Chondrocyte (in vitro differentiated cells): ENCODE measurements at regions not wholly inside any gene's neighbourhood (a gene's known extent, or its start where the extent isn't known, plus 50 kb on each side); places are given as distances from the start of the nearest gene placed in this dataset.

Experiments used
- DNase-seq: peaks from one replicate; pipeline ENCODE4 v3.0.0; 2021; ENCODE audit warnings: mixed read lengths, low spot score
- H3K27ac Mint-ChIP-seq: one replicate; pipeline ENCODE4 v1.8.0; 2021; ENCODE audit warnings: mild to moderate bottlenecking, moderate library complexity, mixed read lengths; ENCODE audit not compliant: unreplicated experiment
- H3K27me3 Mint-ChIP-seq: 2 replicates; pipeline ENCODE4 v1.8.0; 2021; ENCODE audit warnings: low read depth, mixed read lengths
- H3K36me3 Mint-ChIP-seq: 2 replicates; pipeline ENCODE4 v1.8.0; 2021; ENCODE audit warnings: low read depth, mixed read lengths
- H3K4me1 Mint-ChIP-seq: 2 replicates; pipeline ENCODE4 v1.8.0; 2021; ENCODE audit warnings: low read depth, mild to moderate bottlenecking, mixed read lengths
- H3K4me3 Mint-ChIP-seq: one replicate; pipeline ENCODE4 v1.8.0; 2021; ENCODE audit warnings: mild to moderate bottlenecking, moderate library complexity, mixed read lengths; ENCODE audit not compliant: unreplicated experiment
- H3K9me3 Mint-ChIP-seq: 2 replicates; pipeline ENCODE4 v1.8.0; 2021; ENCODE audit warnings: low read depth, mixed read lengths
- TF ChIP-seq, protein P1 (sequence below): fragments of 200-600 bp; sonication (generic); IDR thresholded peaks from 2 replicates; pipeline ENCODE4 v1.5.0; 2021; ENCODE audit warnings: antibody characterized with exemption, mild to moderate bottlenecking, moderate library complexity

GRCh38 chr5:138702166-138703077 is 50.8 kb upstream of the CTNNA1 start:
- no peaks in the 10 kb centered on the region for H3K27me3 Mint-ChIP-seq
- H3K27ac Mint-ChIP-seq = no peak overlapping the region
- TF ChIP-seq, protein P1, sequence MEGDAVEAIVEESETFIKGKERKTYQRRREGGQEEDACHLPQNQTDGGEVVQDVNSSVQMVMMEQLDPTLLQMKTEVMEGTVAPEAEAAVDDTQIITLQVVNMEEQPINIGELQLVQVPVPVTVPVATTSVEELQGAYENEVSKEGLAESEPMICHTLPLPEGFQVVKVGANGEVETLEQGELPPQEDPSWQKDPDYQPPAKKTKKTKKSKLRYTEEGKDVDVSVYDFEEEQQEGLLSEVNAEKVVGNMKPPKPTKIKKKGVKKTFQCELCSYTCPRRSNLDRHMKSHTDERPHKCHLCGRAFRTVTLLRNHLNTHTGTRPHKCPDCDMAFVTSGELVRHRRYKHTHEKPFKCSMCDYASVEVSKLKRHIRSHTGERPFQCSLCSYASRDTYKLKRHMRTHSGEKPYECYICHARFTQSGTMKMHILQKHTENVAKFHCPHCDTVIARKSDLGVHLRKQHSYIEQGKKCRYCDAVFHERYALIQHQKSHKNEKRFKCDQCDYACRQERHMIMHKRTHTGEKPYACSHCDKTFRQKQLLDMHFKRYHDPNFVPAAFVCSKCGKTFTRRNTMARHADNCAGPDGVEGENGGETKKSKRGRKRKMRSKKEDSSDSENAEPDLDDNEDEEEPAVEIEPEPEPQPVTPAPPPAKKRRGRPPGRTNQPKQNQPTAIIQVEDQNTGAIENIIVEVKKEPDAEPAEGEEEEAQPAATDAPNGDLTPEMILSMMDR = no peak
- no peaks in the 10 kb centered on the region for H3K9me3 Mint-ChIP-seq
- H3K4me1 Mint-ChIP-seq = peaks cover 47% of the 10 kb centered on the region
- no peak for DNase-seq
- H3K36me3 Mint-ChIP-seq = no peaks in the 10 kb centered on the region
- H3K4me3 Mint-ChIP-seq = no peak overlapping the region

GRCh38 chr5:138701678-138702077 is 51.5 kb upstream of the CTNNA1 start:
- Mint-ChIP-seq H3K9me3 (no peaks in the 10 kb centered on the region), H3K27ac (no peak overlapping the region), H3K4me1 (peaks cover 43% of the 10 kb centered on the region)

GRCh38 chr5:138700581-138701362 is 52.5 kb upstream of the CTNNA1 start:
- TF ChIP-seq, protein P1 = no peak
- no peaks in the 10 kb centered on the region for H3K36me3 Mint-ChIP-seq
- H3K27ac Mint-ChIP-seq = no peak overlapping the region
- peaks cover 42% of the 10 kb centered on the region for H3K4me1 Mint-ChIP-seq
- no peak overlapping the region for H3K4me3 Mint-ChIP-seq
- H3K9me3 Mint-ChIP-seq = no peaks in the 10 kb centered on the region
- DNase-seq = no peak
- H3K27me3 Mint-ChIP-seq = no peaks in the 10 kb centered on the region

More at GRCh38 chr5:138701678-138702077, 51.5 kb upstream of the CTNNA1 start:
- TF ChIP-seq, protein P1 = no peak
- DNase-seq = no peak
- Mint-ChIP-seq H3K27me3 (no peaks in the 10 kb centered on the region), H3K4me3 (no peak overlapping the region), H3K36me3 (no peaks in the 10 kb centered on the region)

DNA sequence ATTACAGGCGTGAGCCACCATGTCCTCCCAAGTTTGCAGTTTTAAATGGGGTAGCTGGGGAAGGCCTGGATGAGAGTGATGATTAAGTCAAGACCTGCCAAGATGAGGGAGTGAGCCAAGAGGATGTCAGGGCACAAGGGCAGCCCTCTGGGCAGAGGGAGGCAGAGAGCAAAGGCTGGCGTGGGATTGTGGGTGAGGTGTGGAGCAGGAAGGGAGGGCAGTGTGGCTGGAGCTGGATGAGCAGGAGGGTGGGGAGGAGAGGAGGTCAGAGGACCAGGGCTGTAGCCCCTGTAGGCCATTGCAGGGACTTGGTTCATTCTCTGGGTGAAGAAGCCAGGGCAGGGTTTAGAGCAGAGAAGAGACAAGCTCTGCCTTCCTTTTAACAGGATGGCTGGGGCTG is 53.7 kb upstream of the CTNNA1 start:
- no peaks in the 10 kb centered on the region for H3K36me3 Mint-ChIP-seq
- no peaks in the 10 kb centered on the region for H3K27me3 Mint-ChIP-seq
- peaks cover 29% of the 10 kb centered on the region for H3K4me1 Mint-ChIP-seq
- H3K4me3 Mint-ChIP-seq = no peak overlapping the region
- no peak for DNase-seq
- TF ChIP-seq, protein P1 = no peak
- no peaks in the 10 kb centered on the region for H3K9me3 Mint-ChIP-seq
- no peak overlapping the region for H3K27ac Mint-ChIP-seq

DNA sequence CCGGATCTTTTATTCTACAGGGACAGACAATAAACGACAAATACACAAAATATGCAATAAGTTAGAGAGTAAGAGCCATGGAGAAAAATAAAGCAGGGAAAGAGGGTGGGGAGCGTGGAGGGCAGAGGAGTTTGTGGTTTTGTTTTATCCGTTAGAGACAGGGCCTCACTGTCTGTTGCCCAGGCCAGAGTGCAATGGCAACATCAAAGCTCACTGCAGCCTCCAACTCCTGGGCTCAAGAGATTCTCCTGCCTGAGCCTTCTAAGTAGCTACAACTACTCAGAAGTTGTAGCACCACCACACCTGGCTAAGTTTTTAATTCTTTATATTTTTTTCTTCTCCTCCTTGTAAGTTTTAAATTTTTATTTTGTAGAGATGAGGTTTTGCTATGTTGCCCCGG is 54.5 kb upstream of the CTNNA1 start:
- H3K9me3 Mint-ChIP-seq = no peaks in the 10 kb centered on the region
- no peaks in the 10 kb centered on the region for H3K27me3 Mint-ChIP-seq
- H3K4me1 Mint-ChIP-seq = peaks cover 29% of the 10 kb centered on the region
- no peak for DNase-seq
- TF ChIP-seq, protein P1 = no peak
- H3K27ac Mint-ChIP-seq = no peak overlapping the region
- H3K4me3 Mint-ChIP-seq = no peak overlapping the region
- no peaks in the 10 kb centered on the region for H3K36me3 Mint-ChIP-seq
